Vagina (tissue), 2 donors: ENCODE measurements at regions not wholly inside any gene's neighbourhood (a gene's known extent, or its start where the extent isn't known, plus 50 kb on each side); places are given as distances from the start of the nearest gene placed in this dataset.

Source experiments
- POLR2A ChIP-seq, 2 donors: fragments of 450-650 bp; IDR thresholded peaks; one replicate each; pipeline ENCODE4 v1.6.1; 2017; ENCODE audit warnings: antibody characterized with exemption in 2 of 2, mild to moderate bottlenecking in 2 of 2, moderate library complexity in 2 of 2
- POLR2AphosphoS5 ChIP-seq, 2 donors: sonication (generic); formaldehyde crosslinking; IDR thresholded peaks; one replicate each; pipeline ENCODE4 v1.9.0; 2017; ENCODE audit warnings: antibody characterized with exemption in 2 of 2, mild to moderate bottlenecking in 2 of 2, low read depth in 1 of 2; ENCODE audit not compliant: insufficient read depth in 1 of 2
- TF ChIP-seq, protein P1 (sequence below), 3 experiments: fragments of 450-650 bp in 2 of 3; fragments of 200-600 bp in 1 of 3; sonication (generic) in 1 of 3; IDR thresholded peaks; one replicate each; pipeline ENCODE4 v1.5.1; 2017 to 2019; ENCODE audit warnings: antibody characterized with exemption in 3 of 3, mild to moderate bottlenecking in 2 of 3, moderate library complexity in 2 of 3

- TF ChIP-seq, protein P1, sequence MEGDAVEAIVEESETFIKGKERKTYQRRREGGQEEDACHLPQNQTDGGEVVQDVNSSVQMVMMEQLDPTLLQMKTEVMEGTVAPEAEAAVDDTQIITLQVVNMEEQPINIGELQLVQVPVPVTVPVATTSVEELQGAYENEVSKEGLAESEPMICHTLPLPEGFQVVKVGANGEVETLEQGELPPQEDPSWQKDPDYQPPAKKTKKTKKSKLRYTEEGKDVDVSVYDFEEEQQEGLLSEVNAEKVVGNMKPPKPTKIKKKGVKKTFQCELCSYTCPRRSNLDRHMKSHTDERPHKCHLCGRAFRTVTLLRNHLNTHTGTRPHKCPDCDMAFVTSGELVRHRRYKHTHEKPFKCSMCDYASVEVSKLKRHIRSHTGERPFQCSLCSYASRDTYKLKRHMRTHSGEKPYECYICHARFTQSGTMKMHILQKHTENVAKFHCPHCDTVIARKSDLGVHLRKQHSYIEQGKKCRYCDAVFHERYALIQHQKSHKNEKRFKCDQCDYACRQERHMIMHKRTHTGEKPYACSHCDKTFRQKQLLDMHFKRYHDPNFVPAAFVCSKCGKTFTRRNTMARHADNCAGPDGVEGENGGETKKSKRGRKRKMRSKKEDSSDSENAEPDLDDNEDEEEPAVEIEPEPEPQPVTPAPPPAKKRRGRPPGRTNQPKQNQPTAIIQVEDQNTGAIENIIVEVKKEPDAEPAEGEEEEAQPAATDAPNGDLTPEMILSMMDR (IDR thresholded peaks at IDR 0.05): no peak
- TF ChIP-seq POLR2AphosphoS5 (IDR thresholded peaks at IDR 0.05; ENCODE audit: insufficient read depth in 1 of 2, low read depth in 1 of 2) (no peak), POLR2A (IDR thresholded peaks at IDR 0.05) (no peak)
These were observed 597.2 kb downstream of the DCDC2C start for GRCh38 chr2:4300616-4301015.
